DMS153 treated with DMSO at 0.1 percent for 48 hours (cell line): ENCODE measurements at regions not wholly inside any gene's neighbourhood (a gene's known extent, or its start where the extent isn't known, plus 50 kb on each side); places are given as distances from the start of the nearest gene placed in this dataset.

Source experiments
- DNase-seq: peaks from one replicate; lab custom pipeline; 2025; ENCODE audit not compliant: unreplicated experiment; lab: John Stamatoyannopoulos, UW

DNA sequence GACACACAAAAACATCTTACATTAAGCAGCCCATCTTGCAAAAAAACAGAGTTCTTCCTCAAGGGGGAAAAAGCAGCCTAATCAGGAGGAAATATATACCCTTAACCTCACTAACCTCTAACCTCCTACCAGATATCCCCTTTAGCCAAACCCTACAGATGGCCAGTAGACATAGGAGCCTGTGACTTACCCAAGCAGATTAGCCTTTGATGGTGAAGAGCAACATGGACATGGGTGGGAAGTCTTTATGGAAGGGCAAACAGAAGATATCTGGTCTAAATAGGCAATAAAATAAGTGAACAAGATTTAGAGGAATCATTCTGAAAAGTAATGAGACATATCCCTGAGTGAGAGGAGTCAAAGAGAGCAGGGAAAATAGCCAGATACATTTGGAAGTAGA is 119.4 kb upstream of the ARPP21 start:
- DNase-seq = no peak

DNA sequence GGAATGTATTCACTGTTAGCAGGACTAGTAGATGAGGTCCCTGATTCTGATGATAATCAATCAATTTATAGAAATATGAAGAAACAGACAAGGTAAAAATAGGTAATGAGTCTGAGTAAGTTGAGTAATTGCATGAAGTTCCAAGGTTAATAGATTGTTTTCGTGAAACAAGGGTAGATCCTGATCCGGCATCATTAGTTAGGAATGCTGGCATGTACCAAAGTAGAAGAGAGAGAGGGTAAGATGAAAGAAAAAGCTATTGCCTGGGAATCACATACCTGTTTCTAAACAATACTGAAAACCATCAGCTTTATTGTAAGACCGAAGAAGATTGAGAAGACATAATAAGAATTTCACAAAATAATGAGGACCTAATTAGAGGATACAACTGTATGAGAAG is 118.1 kb upstream of the ARPP21 start:
- no peak for DNase-seq

DNA sequence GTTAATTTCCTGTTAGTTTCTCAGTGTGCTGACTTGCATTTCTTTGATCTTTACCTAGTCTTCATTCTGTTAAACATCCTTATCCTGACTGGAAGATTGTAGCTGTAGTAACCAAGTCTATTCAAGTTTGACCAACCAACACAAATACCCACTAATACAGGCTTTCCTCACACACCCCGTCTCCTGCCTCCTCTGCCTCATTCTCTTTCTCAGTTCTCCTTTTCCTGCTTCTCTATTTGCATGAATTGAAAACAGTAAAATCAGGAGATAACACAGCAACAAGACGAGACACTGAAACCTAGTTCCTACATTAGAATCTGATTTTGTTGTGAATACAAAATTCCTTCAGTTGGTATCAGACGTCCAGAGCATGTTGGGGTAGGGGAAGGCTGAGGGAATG is 116.9 kb upstream of the ARPP21 start:
- no peak for DNase-seq

DNA sequence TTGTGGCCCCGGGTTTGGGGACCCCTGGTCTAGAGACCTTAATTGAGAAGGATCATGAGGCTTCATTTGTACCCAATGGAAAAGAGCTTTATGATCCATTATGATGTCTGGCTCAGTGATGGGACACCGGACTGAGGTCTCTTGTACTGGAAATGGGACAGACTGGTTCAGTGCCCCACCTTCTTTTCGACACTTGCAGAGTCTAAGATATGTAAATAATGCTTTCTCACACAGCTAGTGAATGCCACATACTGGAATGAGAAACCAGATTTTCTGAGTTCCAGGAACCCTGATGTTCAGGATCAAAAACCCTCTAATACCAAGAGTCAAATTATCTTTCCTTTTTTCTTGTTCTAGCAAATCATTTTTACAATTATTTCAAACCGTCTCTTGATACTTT is 116.3 kb upstream of the ARPP21 start:
- DNase-seq = no peak

DNA sequence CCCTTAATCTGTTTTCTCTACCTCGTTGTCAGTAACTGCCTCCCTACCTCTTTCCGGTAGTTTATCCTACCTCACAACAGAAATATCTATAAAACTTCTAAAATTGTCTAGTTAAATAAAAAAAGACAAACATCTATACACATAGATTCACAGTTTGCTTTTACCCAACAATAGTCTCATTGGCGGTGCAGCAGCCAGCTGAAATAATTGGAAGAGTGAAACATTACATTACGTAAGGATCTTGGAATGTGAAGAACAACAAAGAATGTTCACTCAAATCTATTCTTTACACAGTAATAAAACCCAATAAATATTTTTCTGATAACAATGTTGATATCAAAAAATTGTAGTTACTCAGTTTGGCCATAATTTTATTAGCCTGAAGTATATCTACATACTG is 115.5 kb upstream of the ARPP21 start:
- no peak for DNase-seq

DNA sequence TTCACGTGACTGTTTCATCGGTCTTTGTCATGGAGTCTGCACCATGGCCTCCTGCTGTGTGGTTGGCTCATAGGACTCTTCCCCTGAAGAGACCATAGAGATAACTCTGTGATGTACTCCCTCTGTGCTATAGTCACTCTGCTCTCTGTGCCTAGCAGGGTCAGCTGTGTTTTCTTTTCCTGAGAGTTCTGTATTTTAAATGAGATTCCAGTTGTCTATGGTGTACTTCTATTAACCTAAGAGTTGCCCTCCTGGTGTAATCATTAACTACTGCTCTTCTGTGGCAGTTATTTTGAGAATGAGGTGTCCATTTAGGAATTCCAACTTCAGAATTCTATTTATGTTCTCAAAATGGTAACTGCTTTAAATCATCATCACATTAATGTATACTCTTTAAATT is 114.5 kb upstream of the ARPP21 start:
- no peak for DNase-seq

DNA sequence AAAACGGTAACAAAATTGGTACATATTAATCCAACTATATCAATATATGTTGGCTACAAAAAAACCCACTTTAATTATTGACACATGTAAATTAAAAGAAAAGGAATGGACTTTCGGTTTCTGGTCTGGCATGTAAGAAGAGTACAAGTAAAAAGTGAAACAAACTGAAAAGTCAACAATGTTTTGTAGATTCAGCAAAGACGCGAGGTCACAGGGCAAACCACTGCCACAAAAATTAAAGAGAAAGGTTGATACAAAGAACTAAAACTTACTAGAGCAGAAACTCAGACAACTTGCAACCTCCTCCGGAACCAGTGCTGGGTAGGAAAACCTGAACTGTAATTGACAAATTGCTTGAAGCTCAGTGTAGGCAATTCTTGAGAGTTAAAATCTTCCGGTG is 110.6 kb upstream of the ARPP21 start:
- DNase-seq = no peak

DNA sequence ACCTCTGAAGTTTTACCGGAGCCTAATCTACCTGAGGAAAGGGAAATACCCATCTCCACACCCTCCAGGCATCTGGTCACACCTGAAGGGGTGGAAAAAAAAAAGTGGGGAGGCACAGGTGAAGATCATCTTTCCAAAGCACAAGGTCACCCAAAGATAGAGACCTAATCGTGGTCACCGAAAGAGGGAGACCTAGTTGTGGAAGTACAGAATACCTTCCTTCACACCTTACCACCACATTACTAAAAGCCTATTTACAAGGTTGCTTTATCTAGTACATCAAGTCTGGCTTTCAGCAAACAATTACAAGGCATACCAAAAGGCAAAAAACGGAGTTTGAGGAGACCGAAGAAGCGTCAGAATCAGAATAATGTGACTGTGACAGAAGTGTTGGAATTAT is 110.0 kb upstream of the ARPP21 start:
- DNase-seq = no peak

DNA sequence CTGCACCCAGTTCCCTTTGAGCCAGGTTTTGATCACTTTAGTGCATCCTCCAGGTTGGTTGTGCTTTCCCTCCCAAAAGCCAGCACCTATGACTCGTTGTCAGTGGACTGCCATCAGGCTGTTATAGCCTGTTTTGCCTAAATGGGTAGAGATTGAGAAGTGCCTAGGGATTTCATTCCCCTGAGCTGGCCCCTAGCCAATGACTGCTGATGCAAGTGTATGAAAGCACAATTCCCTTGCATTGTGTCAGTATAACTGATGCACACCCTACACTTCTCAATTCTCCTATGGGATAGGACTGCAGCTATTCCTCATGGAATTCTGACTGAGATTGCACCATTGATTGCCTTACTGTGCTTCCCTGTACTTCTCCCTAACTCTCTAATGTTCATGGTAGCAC is 102.1 kb upstream of the ARPP21 start:
- no peak for DNase-seq

DNA sequence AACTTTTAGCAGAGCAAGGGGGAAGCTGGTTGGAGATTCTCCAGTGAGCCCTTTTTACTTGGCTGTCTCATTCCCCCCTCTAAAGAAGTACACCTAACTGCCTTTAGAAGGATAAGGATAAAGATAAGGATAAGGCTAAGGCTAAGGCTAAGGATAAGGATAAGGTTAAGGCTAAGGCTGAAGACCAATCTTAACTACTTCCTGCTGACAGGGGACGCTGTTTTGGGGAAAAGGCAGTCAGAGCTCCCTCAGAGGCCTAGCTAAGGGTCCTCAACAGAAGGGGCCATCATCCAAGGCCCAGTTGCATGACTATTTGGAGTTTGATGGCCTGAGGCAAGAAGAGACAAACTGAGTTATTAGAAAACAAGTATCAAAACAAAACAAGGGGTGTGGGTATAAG is 94.3 kb upstream of the ARPP21 start:
- no peak for DNase-seq

DNA sequence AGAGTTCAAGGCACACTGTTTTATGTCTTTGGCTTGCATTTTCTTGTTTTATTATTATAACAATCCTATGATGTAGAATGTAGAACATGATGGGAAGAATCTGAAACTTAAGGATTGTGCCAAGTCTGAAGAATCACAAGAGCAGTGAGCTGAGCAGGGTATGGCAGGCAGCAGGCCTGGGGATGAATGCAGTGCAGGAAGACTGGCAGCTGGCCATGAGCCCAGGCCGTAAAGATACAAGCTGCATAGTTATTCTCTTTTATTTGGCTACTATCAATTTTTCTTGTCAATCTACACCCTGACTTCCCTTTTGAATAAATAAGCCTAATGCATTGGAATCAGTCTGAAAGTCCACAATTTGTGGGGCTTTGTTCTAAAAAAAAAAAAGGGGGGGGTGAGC is 89.6 kb upstream of the ARPP21 start:
- no peak for DNase-seq

DNA sequence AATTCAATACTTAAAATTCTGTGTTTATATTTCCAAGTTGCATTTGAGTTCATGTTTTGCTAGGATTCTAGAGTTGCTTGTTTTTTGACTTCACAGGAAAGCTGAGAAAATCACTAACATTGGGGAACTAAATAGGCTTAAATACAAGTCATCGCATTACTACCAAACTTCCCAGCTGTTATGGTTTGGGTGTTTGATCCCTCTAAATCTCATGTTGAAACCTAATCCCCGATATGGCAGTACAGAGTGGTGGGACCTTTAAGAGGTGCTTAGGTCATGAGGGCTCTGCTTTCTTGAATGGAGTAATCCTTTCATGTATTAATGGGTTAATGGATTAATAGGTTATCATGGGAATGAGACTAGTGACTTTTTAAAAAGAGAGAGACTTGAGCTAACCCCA is 77.2 kb upstream of the ARPP21 start:
- DNase-seq = no peak

DNA sequence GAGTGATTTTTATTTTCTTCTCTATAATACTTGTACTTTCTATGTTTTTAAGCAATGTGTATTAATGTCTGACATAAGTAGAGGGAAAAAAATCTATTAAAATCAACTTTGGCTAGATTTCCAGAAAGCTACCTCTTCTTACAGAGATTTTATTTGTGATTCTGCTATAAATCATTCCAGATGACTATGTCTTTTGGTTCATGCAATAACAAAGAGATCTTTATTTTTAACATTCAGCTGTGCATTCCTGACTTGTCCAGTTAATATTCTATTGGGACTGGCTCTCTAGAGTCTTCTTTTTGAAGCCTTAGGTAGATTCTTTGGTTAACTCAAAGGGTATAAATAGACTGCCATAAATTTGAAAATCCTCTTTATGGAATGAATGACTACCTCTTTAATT is 74.3 kb upstream of the ARPP21 start:
- no peak for DNase-seq
